NCI-H2227 (cell line): ENCODE measurements at regions not wholly inside any gene's neighbourhood (a gene's known extent, or its start where the extent isn't known, plus 50 kb on each side); places are given as distances from the start of the nearest gene placed in this dataset.
"Not testable (repeated sequence)": the region's sequence is repeated elsewhere in the genome, so short reads cannot be mapped to it uniquely, and the experiment has no call there.

Experiments used
- DNase-seq: peaks from one replicate; lab custom pipeline; 2025; ENCODE audit not compliant: unreplicated experiment; lab: John Stamatoyannopoulos, UW

- no peak for DNase-seq
Observed at GRCh38 chr6:150765067-150765764, 100.3 kb upstream of the MTHFD1L start.

GRCh38 chr6:150766201-150766997, 99.1 kb upstream of the MTHFD1L start:
- peak; percentile 60 for DNase-seq

GRCh38 chr6:150767161-150767560, 98.3 kb upstream of the MTHFD1L start:
- no peak for DNase-seq

GRCh38 chr6:150767571-150768018, 97.9 kb upstream of the MTHFD1L start:
- no peak for DNase-seq

GRCh38 chr6:150770637-150771036, 94.9 kb upstream of the MTHFD1L start:
- DNase-seq: no peak

- no peak for DNase-seq
Observed at GRCh38 chr6:150773969-150774368, 91.5 kb upstream of the MTHFD1L start.

- no peak for DNase-seq
Observed at GRCh38 chr6:150775415-150776203, 89.9 kb upstream of the MTHFD1L start.

GRCh38 chr6:150777736-150778135, 87.8 kb upstream of the MTHFD1L start:
- no peak for DNase-seq

- no peak for DNase-seq
Observed at GRCh38 chr6:150783813-150784212, 81.7 kb upstream of the MTHFD1L start.

- no peak for DNase-seq
Observed at GRCh38 chr6:150787429-150787828, 78.1 kb upstream of the MTHFD1L start.

GRCh38 chr6:150788089-150788488, 77.4 kb upstream of the MTHFD1L start:
- peak; percentile 23 for DNase-seq

- DNase-seq: not testable (repeated sequence)
Observed at GRCh38 chr6:150789906-150790305, 75.6 kb upstream of the MTHFD1L start.

GRCh38 chr6:150791717-150792116, 73.8 kb upstream of the MTHFD1L start:
- no peak for DNase-seq

- DNase-seq: no peak
Observed at GRCh38 chr6:150797949-150798348, 67.6 kb upstream of the MTHFD1L start.

GRCh38 chr6:150799276-150799805, 66.2 kb upstream of the MTHFD1L start:
- DNase-seq: no peak

- no peak for DNase-seq
Observed at GRCh38 chr6:150800674-150801314, 64.7 kb upstream of the MTHFD1L start.

GRCh38 chr6:150806790-150807189, 58.7 kb upstream of the MTHFD1L start:
- no peak for DNase-seq

- DNase-seq: no peak
Observed at GRCh38 chr6:150813319-150813992, 52.0 kb upstream of the MTHFD1L start.

GRCh38 chr6:150813993-150814359, 51.5 kb upstream of the MTHFD1L start:
- no peak for DNase-seq
